ENCODE measurements at regions not wholly inside any gene's neighbourhood (a gene's known extent, or its start where the extent isn't known, plus 50 kb on each side); places are given as distances from the start of the nearest gene placed in this dataset.

- TF ChIP-seq CTCF (conservative IDR thresholded peaks at IDR 0.05): no peak
- no peak for TF ChIP-seq EZH2 (IDR thresholded peaks at IDR 0.05; ENCODE audit: low read depth)
Observed at GRCh38 chr4:3826247-3827172, 60.3 kb downstream of the ADRA2C start.

All from PC-9 (cell line).